ENCODE measurements at regions not wholly inside any gene's neighbourhood (a gene's known extent, or its start where the extent isn't known, plus 50 kb on each side); places are given as distances from the start of the nearest gene placed in this dataset.

- TF ChIP-seq EP300 (IDR thresholded peaks at IDR 0.05) (no peak), POLR2AphosphoS5 (IDR thresholded peaks at IDR 0.05) (no peak), POLR2A (IDR thresholded peaks at IDR 0.05) (no peak)
- TF ChIP-seq, protein P1, sequence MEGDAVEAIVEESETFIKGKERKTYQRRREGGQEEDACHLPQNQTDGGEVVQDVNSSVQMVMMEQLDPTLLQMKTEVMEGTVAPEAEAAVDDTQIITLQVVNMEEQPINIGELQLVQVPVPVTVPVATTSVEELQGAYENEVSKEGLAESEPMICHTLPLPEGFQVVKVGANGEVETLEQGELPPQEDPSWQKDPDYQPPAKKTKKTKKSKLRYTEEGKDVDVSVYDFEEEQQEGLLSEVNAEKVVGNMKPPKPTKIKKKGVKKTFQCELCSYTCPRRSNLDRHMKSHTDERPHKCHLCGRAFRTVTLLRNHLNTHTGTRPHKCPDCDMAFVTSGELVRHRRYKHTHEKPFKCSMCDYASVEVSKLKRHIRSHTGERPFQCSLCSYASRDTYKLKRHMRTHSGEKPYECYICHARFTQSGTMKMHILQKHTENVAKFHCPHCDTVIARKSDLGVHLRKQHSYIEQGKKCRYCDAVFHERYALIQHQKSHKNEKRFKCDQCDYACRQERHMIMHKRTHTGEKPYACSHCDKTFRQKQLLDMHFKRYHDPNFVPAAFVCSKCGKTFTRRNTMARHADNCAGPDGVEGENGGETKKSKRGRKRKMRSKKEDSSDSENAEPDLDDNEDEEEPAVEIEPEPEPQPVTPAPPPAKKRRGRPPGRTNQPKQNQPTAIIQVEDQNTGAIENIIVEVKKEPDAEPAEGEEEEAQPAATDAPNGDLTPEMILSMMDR (IDR thresholded peaks at IDR 0.05) = no peak
- WGBS, 2 donors = 95 to 96% methylated on average over 7 of the region's 7 CpGs
- H3K27ac ChIP-seq = no peak overlapping the region
Measured at GRCh38 chr5:61748121-61748520, 416.1 kb downstream of the ZSWIM6 start.

DNA sequence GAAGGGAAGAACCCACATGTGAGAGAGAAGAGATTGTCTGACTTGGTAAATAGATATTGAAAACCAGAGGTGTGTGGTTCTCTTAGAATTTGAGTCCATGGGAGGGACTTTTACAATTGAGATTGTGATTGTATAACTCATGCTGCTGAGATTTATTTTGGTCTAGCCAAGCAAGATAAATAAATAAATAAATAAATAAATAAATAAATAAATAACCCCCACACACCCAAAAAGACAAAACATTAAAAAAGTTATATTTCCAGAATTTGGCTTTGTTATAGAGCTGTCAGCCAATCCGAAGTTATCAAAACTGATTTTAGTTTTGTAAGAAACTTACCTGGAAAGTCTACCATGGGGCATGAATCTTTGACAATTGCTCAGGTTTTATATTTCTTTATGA, 416.6 kb downstream of the ZSWIM6 start:
- WGBS, 2 donors = 85 to 92% methylated on average over 1 of the region's 1 CpG
- H3K27ac ChIP-seq = no peak overlapping the region

More at GRCh38 chr5:61748121-61748520, 416.1 kb downstream of the ZSWIM6 start:
- Histone ChIP-seq H3K4me1 (no peaks in the 10 kb centered on the region), H3K4me3 (no peak overlapping the region), H3K27me3 (no peaks in the 10 kb centered on the region), H3K36me3 (no peaks in the 10 kb centered on the region), H3K9me3 (no peaks in the 10 kb centered on the region)
- ATAC-seq (ENCODE audit: low FRiP score in 2 of 2) (no peak), DNase-seq (no peak)

DNA sequence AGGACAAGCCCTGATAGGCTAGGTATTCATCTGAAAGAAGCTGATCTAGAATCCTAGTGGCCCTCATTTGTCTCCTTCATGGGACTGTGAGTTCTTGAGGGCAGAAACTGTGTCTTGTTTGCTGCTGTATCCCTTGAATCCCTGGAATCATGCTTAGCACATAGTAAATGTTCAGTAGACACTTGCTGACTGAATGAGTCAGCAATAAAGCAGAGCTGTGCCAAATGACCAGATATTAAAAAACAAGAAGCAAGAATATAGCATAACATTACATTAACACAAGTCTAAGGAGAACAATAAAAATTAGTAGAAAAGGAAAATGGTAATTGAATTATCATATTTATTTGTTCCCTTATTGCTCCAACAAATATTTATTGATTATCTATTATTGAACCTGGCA, 420.5 kb downstream of the ZSWIM6 start:
- ATAC-seq (ENCODE audit: low FRiP score in 2 of 2) (no peak), DNase-seq (no peak)
- no peaks in the 10 kb centered on the region for H3K27me3 ChIP-seq
- no peaks in the 10 kb centered on the region for H3K4me1 ChIP-seq
- no peaks in the 10 kb centered on the region for H3K36me3 ChIP-seq
- no peaks in the 10 kb centered on the region for H3K9me3 ChIP-seq
- no peak overlapping the region for H3K27ac ChIP-seq
- no peak for TF ChIP-seq POLR2AphosphoS5 (IDR thresholded peaks at IDR 0.05)
- no peak for TF ChIP-seq POLR2A (IDR thresholded peaks at IDR 0.05)
- TF ChIP-seq EP300 (IDR thresholded peaks at IDR 0.05) = no peak
- TF ChIP-seq, protein P1 (IDR thresholded peaks at IDR 0.05) = no peak
- no peak overlapping the region for H3K4me3 ChIP-seq

More for the DNA sequence above, 416.6 kb downstream of the ZSWIM6 start:
- no peaks in the 10 kb centered on the region for H3K27me3 ChIP-seq
- ATAC-seq (ENCODE audit: low FRiP score in 2 of 2) (no peak), DNase-seq (no peak)
- H3K9me3 ChIP-seq = no peaks in the 10 kb centered on the region
- no peaks in the 10 kb centered on the region for H3K4me1 ChIP-seq
- no peak for TF ChIP-seq POLR2AphosphoS5 (IDR thresholded peaks at IDR 0.05)
- TF ChIP-seq EP300 (IDR thresholded peaks at IDR 0.05) = no peak
- TF ChIP-seq, protein P1 (IDR thresholded peaks at IDR 0.05) = no peak
- TF ChIP-seq POLR2A (IDR thresholded peaks at IDR 0.05) = no peak
- no peaks in the 10 kb centered on the region for H3K36me3 ChIP-seq
- H3K4me3 ChIP-seq = no peak overlapping the region

DNA sequence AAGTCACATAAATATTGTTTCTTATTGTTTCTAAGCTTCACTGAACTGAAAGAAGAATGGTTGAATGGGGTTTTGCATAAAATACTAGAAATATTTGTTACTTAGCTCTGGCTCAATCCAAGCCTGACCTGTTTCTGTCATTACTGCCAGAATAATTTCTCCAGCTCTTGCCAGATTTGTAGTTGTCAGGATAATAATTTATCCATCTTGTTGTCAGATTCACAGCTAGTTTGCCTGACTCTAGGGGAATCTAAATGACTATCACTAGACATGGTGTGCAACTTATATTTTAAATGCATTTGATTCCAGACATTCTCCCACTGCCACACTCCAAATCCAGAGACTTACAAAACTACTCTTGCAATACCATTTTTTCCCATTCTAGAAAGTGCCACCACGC, 422.7 kb downstream of the ZSWIM6 start:
- ATAC-seq (ENCODE audit: low FRiP score in 2 of 2) (no peak), DNase-seq (no peak)
- H3K9me3 ChIP-seq = no peaks in the 10 kb centered on the region
- WGBS, 2 donors = 82% methylated on average over 1 of the region's 1 CpG
- no peaks in the 10 kb centered on the region for H3K36me3 ChIP-seq
- no peaks in the 10 kb centered on the region for H3K4me1 ChIP-seq
- no peaks in the 10 kb centered on the region for H3K27me3 ChIP-seq
- no peak overlapping the region for H3K4me3 ChIP-seq
- no peak for TF ChIP-seq POLR2AphosphoS5 (IDR thresholded peaks at IDR 0.05)
- no peak for TF ChIP-seq EP300 (IDR thresholded peaks at IDR 0.05)
- TF ChIP-seq, protein P1 (IDR thresholded peaks at IDR 0.05) = no peak
- no peak for TF ChIP-seq POLR2A (IDR thresholded peaks at IDR 0.05)
- no peak overlapping the region for H3K27ac ChIP-seq

DNA sequence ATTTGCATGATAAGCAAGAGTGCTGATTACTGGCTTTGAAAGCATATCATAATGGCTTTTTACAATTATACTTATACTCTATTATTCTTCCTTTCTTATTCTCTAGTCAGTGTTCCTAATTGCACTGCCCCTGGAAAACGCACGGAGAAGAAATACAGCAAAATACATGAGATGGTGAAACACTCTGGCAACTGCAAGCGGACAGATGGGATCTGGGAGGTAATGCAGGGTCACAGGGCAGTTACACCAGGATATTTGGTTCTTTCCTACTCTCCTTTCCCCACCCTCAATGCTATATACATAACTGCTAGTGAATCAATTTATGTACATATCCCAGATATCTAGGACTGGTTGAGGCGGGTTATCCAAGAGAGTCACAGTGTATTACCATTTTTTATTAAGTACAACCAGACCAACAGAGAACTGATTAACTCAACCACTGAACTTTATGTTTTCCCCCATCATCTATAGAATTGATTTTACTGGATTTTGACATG, 423.7 kb downstream of the ZSWIM6 start:
- no peak for ATAC-seq (ENCODE audit: low FRiP score in 2 of 2)
- 92 to 94% methylated on average over 4 of the region's 4 CpGs for WGBS, 2 donors

More for the DNA sequence above, 423.7 kb downstream of the ZSWIM6 start:
- no peak overlapping the region for H3K4me3 ChIP-seq
- TF ChIP-seq EP300 (IDR thresholded peaks at IDR 0.05) (no peak), POLR2AphosphoS5 (IDR thresholded peaks at IDR 0.05) (no peak)
- no peaks in the 10 kb centered on the region for H3K4me1 ChIP-seq
- DNase-seq = no peak
- H3K36me3 ChIP-seq = no peaks in the 10 kb centered on the region
- H3K9me3 ChIP-seq = no peaks in the 10 kb centered on the region
- H3K27me3 ChIP-seq = no peaks in the 10 kb centered on the region
- no peak overlapping the region for H3K27ac ChIP-seq
